Endothelial cell of umbilical vein (primary cell): ENCODE measurements at regions not wholly inside any gene's neighbourhood (a gene's known extent, or its start where the extent isn't known, plus 50 kb on each side); places are given as distances from the start of the nearest gene placed in this dataset.

Experiments used
- BruUV-seq: library from RNA; stranded (reverse); fragments of 400-500 nt; replicated peaks from 2 replicates; lab custom pipeline; 2021; lab: Mats Ljungman, UMichigan
- CTCF ChIA-PET: fragments of 300-600, 350-600 bp; sonication (Branson Sonifier 250); formaldehyde crosslinking; loops from one replicate; lab custom pipeline; 2021; ENCODE audit warnings: antibody characterized with exemption, inconsistent platforms; lab: Charles Lee
- POLR2A ChIA-PET: fragments of 300-600, 350-600 bp; sonication (Branson Sonifier 250); formaldehyde crosslinking; loops from one replicate; lab custom pipeline; 2021; ENCODE audit warnings: antibody characterized with exemption, inconsistent platforms; lab: Charles Lee
- DNase-seq: peaks from one replicate; pipeline ENCODE4 v3.0.0-alpha.2; 2011; ENCODE audit warnings: low read depth, low spot score
- FAIRE-seq: peaks from 2 replicates; lab custom pipeline; 2011; peaks lifted over from hg19 to GRCh38; lab: Jason Lieb, UNC
- H2AFZ ChIP-seq: 2 replicates; pipeline ENCODE4 v1.6.0; 2012; ENCODE audit warnings: low read depth, low read length, control low read depth, inconsistent platforms
- H3K27ac ChIP-seq: 2 replicates; pipeline ENCODE4 v1.5.1; 2011; ENCODE audit warnings: low read depth, mild to moderate bottlenecking, control low read depth, low read length, moderate library complexity; ENCODE audit not compliant: insufficient read depth
- H3K27me3 ChIP-seq, 2 experiments: 2 replicates each; pipeline versions ENCODE4 v1.6.0 to v1.6.1; 2011; ENCODE audit warnings: low read length in 2 of 2, mixed read lengths in 1 of 2; ENCODE audit not compliant: control insufficient read depth in 2 of 2, insufficient read depth in 2 of 2
- H3K36me3 ChIP-seq, 2 experiments: 2 replicates in 1 of 2; 3 replicates in 1 of 2; pipeline ENCODE4 v1.5.1; 2011; ENCODE audit warnings: low read length in 2 of 2, mild to moderate bottlenecking in 1 of 2, moderate library complexity in 1 of 2; ENCODE audit not compliant: control insufficient read depth in 2 of 2, insufficient read depth in 2 of 2; ENCODE audit errors: extremely low read depth in 1 of 2
- H3K4me1 ChIP-seq: 3 replicates; pipeline ENCODE4 v1.5.1; 2011; ENCODE audit warnings: mild to moderate bottlenecking, low read length; ENCODE audit not compliant: control insufficient read depth, insufficient read depth; ENCODE audit errors: extremely low read depth
- H3K4me2 ChIP-seq: 2 replicates; pipeline ENCODE4 v1.6.1; 2011; ENCODE audit warnings: low read length, control low read depth, mixed read lengths; ENCODE audit not compliant: insufficient read depth
- H3K4me3 ChIP-seq, 3 experiments: fragments of 200-600 bp in 1 of 3; sonication (generic), shearing (Covaris generic) in 1 of 3; replicated peaks in 1 of 3; 2 replicates each; pipeline ENCODE4 v1.5.1; 2011 to 2016; ENCODE audit warnings: control low read depth in 3 of 3, low read length in 3 of 3, mild to moderate bottlenecking in 2 of 3, inconsistent platforms in 1 of 3, low read depth in 1 of 3, moderate library complexity in 1 of 3; ENCODE audit not compliant: insufficient read depth in 1 of 3
- H3K79me2 ChIP-seq: 2 replicates; pipeline ENCODE4 v1.6.0; 2012; ENCODE audit warnings: low read length, inconsistent platforms; ENCODE audit not compliant: control insufficient read depth, insufficient read depth
- H3K9ac ChIP-seq: replicated peaks from 2 replicates; pipeline ENCODE3; 2011; ENCODE audit warnings: low read length, control low read depth; ENCODE audit not compliant: insufficient read depth; ENCODE audit errors: extremely low read depth
- H3K9me1 ChIP-seq: replicated peaks from 3 replicates; pipeline ENCODE4 v1.6.0; 2011; ENCODE audit warnings: mild to moderate bottlenecking, low read length; ENCODE audit not compliant: control insufficient read depth, insufficient read depth; ENCODE audit errors: extremely low read depth
- H3K9me3 ChIP-seq: replicated peaks from 2 replicates; pipeline ENCODE4 v1.5.1; 2012; ENCODE audit warnings: low read length, inconsistent platforms; ENCODE audit not compliant: control insufficient read depth, insufficient read depth
- H4K20me1 ChIP-seq: replicated peaks from 2 replicates; pipeline ENCODE3; 2011; ENCODE audit warnings: mild to moderate bottlenecking, low read length; ENCODE audit not compliant: control insufficient read depth, insufficient read depth; ENCODE audit errors: extremely low read depth
- CTCF ChIP-seq, 2 donors: IDR thresholded peaks; 1 replicate in 1 of 2; 2 replicates in 1 of 2; pipeline ENCODE4 v1.5.1; 2011; ENCODE audit warnings: low read length in 2 of 2, mild to moderate bottlenecking in 2 of 2, moderate library complexity in 2 of 2, control low read depth in 1 of 2, inconsistent platforms in 1 of 2, low read depth in 1 of 2; ENCODE audit not compliant: insufficient read depth in 1 of 2; ENCODE audit errors: extremely low read depth in 1 of 2
- EZH2 ChIP-seq: IDR thresholded peaks from 2 replicates; pipeline ENCODE4 v1.6.1; 2012; ENCODE audit warnings: borderline replicate concordance, low read depth, mild to moderate bottlenecking, moderate library complexity, low read length, inconsistent platforms; ENCODE audit not compliant: severe bottlenecking
- FOS ChIP-seq: IDR thresholded peaks from 2 replicates; pipeline ENCODE4 v1.6.1; 2011; ENCODE audit warnings: mild to moderate bottlenecking, low read length, moderate library complexity, borderline replicate concordance; ENCODE audit not compliant: insufficient read depth
- GATA2 ChIP-seq: IDR thresholded peaks from 2 replicates; pipeline ENCODE4 v1.7.0; 2011; ENCODE audit warnings: low read depth, mild to moderate bottlenecking, moderate library complexity, mixed read lengths, low read length; ENCODE audit not compliant: insufficient read length, insufficient read depth
- JUN ChIP-seq: IDR thresholded peaks from 2 replicates; pipeline ENCODE4 v1.6.1; 2011; ENCODE audit warnings: borderline replicate concordance, low read depth; ENCODE audit not compliant: insufficient read length, insufficient read depth
- MAX ChIP-seq: IDR thresholded peaks from 2 replicates; pipeline ENCODE4 v1.6.1; 2011; ENCODE audit not compliant: insufficient read depth, insufficient read length
- MYC ChIP-seq: IDR thresholded peaks from one replicate; pipeline ENCODE4 v1.6.1; 2011; ENCODE audit warnings: mild to moderate bottlenecking, low read depth, low read length
- POLR2A ChIP-seq: IDR thresholded peaks from 2 replicates; pipeline ENCODE4 v1.6.1; 2012; ENCODE audit warnings: low read depth, mild to moderate bottlenecking, control low read depth, low read length
- POLR2AphosphoS5 ChIP-seq: IDR thresholded peaks from 2 replicates; pipeline ENCODE4 v1.6.1; 2012; ENCODE audit warnings: low read depth, mild to moderate bottlenecking, control low read depth, low read length, moderate library complexity; ENCODE audit not compliant: insufficient read depth
- dilution Hi-C: fragments of 300-500 bp; cut with MboI; formaldehyde crosslinking; loops from one replicate; pipeline ENCODE4 v1.15.0; 2019; ENCODE audit warnings: low sequenced_read_pairs; ENCODE audit not compliant: extremely low pct_ligation_motif_present
- intact Hi-C: fragments of 100-400 bp; cut with micrococcal nuclease; formaldehyde crosslinking; loops from one replicate; pipeline ENCODE4 v1.10.0; 2022

GRCh38 chr1:214125819-214126218 is 138.0 kb downstream of the PROX1 start:
- intact Hi-C loops = loop anchor here (2.0 kb wide), 2 partner anchors 61 to 363 kb away; no protein-coding TSS in a partner anchor
- H3K27me3 ChIP-seq = no peaks in the 10 kb centered on the region

More at GRCh38 chr1:214125819-214126218, 138.0 kb downstream of the PROX1 start:
- H3K4me2 ChIP-seq = no peak overlapping the region
- POLR2A ChIA-PET = no interaction called here
- no peaks in the 10 kb centered on the region for H3K36me3 ChIP-seq
- no peak for FAIRE-seq
- H3K9me1 ChIP-seq = no peaks in the 10 kb centered on the region
- H3K4me1 ChIP-seq = peaks cover 25% of the 10 kb centered on the region
- no peaks in the 10 kb centered on the region for H3K9me3 ChIP-seq
- no peak for DNase-seq
- no peaks in the 10 kb centered on the region for H4K20me1 ChIP-seq
- no peak overlapping the region for H3K27ac ChIP-seq
- H3K9ac ChIP-seq = no peak overlapping the region
- no peaks in the 10 kb centered on the region for H3K79me2 ChIP-seq
- H2AFZ ChIP-seq = no peak overlapping the region
- no peak overlapping the region for H3K4me3 ChIP-seq
- dilution Hi-C loops = no loop called here
- CTCF ChIA-PET = interaction anchor here (0.6 to 4.5 kb wide), 7 partner anchors 15 to 207 kb away, joined by 3 to 39 read pairs (median 3); no protein-coding TSS in a partner anchor
- no TSS peak for BruUV-seq
- TF ChIP-seq FOS (no peak), JUN (no peak), POLR2A (no peak), CTCF (IDR thresholded peaks at IDR 0.05; ENCODE audit: extremely low read depth in 1 of 2, insufficient read depth in 1 of 2, low read depth in 1 of 2, low read length in 2 of 2) (no peak), GATA2 (no peak), MAX (no peak), MYC (no peak), EZH2 (no peak), POLR2AphosphoS5 (no peak)
